ENCODE measurements at regions not wholly inside any gene's neighbourhood (a gene's known extent, or its start where the extent isn't known, plus 50 kb on each side); places are given as distances from the start of the nearest gene placed in this dataset.
"Not testable (repeated sequence)": the region's sequence is repeated elsewhere in the genome, so short reads cannot be mapped to it uniquely, and the experiment has no call there.

- not testable (repeated sequence) for H3K27me3 Mint-ChIP-seq; H3K27ac Mint-ChIP-seq; ATAC-seq (ENCODE audit: low read depth in 2 of 2); H3K4me1 Mint-ChIP-seq; H3K36me3 Mint-ChIP-seq; H3K4me3 Mint-ChIP-seq; DNase-seq; H3K9me3 Mint-ChIP-seq
These were observed 215.5 kb upstream of the DUSP10 start for GRCh38 chr1:221957350-221957749.

GRCh38 chr1:221949996-221950395 lies 208.1 kb upstream of the DUSP10 start:
- ATAC-seq (ENCODE audit: low read depth in 2 of 2) (no peak), DNase-seq (no peak)
- Mint-ChIP-seq H3K27me3 (peaks cover 0 to 6% (median 5%) of the 10 kb centered on the region in 3 donors), H3K4me3 (peak overlapping the region in 1 of 8 donors; percentile 0), H3K4me1 (peaks cover 0 to 5% (median 4%) of the 10 kb centered on the region in 3 donors), H3K36me3 (peaks cover 6 to 7% of the 10 kb centered on the region in 2 donors), H3K27ac (no peak overlapping the region), H3K9me3 (peaks cover 3 to 13% (median 6%) of the 10 kb centered on the region in 7 donors)

GRCh38 chr1:221948459-221948858 lies 206.6 kb upstream of the DUSP10 start:
- ATAC-seq (ENCODE audit: low read depth in 2 of 2) = no peak
- H3K9me3 Mint-ChIP-seq = peaks cover 6 to 28% (median 18%) of the 10 kb centered on the region in 7 donors
- peaks cover 9 to 20% of the 10 kb centered on the region in 2 donors for H3K36me3 Mint-ChIP-seq
- no peak for DNase-seq
- H3K27ac Mint-ChIP-seq = peak overlapping the region in 1 of 6 donors; percentile 84
- H3K4me3 Mint-ChIP-seq = no peak overlapping the region
- H3K4me1 Mint-ChIP-seq = peaks cover 0 to 4% (median 0%) of the 10 kb centered on the region in 3 donors
- peaks cover 0 to 6% (median 5%) of the 10 kb centered on the region in 3 donors for H3K27me3 Mint-ChIP-seq

GRCh38 chr1:221947731-221948130 lies 205.8 kb upstream of the DUSP10 start:
- peaks cover 9 to 20% of the 10 kb centered on the region in 2 donors for H3K36me3 Mint-ChIP-seq
- H3K27me3 Mint-ChIP-seq = peaks cover 0 to 6% (median 5%) of the 10 kb centered on the region in 3 donors
- no peak overlapping the region for H3K4me3 Mint-ChIP-seq
- ATAC-seq (ENCODE audit: low read depth in 2 of 2) = no peak
- H3K9me3 Mint-ChIP-seq = peaks cover 6 to 35% (median 21%) of the 10 kb centered on the region in 7 donors
- peaks cover 0 to 4% (median 0%) of the 10 kb centered on the region in 3 donors for H3K4me1 Mint-ChIP-seq
- no peak for DNase-seq
- H3K27ac Mint-ChIP-seq = no peak overlapping the region

- DNase-seq (no peak), ATAC-seq (ENCODE audit: low read depth in 2 of 2) (no peak)
- H3K27ac Mint-ChIP-seq = no peak overlapping the region
- H3K9me3 Mint-ChIP-seq = peaks cover 6 to 35% (median 21%) of the 10 kb centered on the region in 7 donors
- H3K4me3 Mint-ChIP-seq = no peak overlapping the region
- peaks cover 0 to 4% (median 0%) of the 10 kb centered on the region in 3 donors for H3K4me1 Mint-ChIP-seq
- peaks cover 0 to 6% (median 5%) of the 10 kb centered on the region in 3 donors for H3K27me3 Mint-ChIP-seq
- H3K36me3 Mint-ChIP-seq = peaks cover 9 to 20% of the 10 kb centered on the region in 2 donors
These were observed 204.9 kb upstream of the DUSP10 start for GRCh38 chr1:221946768-221947167.

GRCh38 chr1:221945669-221946068 lies 203.8 kb upstream of the DUSP10 start:
- DNase-seq (no peak), ATAC-seq (ENCODE audit: low read depth in 2 of 2) (no peak)
- H3K27me3 Mint-ChIP-seq = peaks cover 0 to 5% (median 0%) of the 10 kb centered on the region in 3 donors
- no peak overlapping the region for H3K27ac Mint-ChIP-seq
- H3K9me3 Mint-ChIP-seq = peaks cover 6 to 35% (median 22%) of the 10 kb centered on the region in 7 donors
- no peak overlapping the region for H3K4me3 Mint-ChIP-seq
- H3K36me3 Mint-ChIP-seq = peaks cover 9 to 20% of the 10 kb centered on the region in 2 donors
- peaks cover 4 to 6% (median 6%) of the 10 kb centered on the region in 3 donors for H3K4me1 Mint-ChIP-seq

- H3K27me3 Mint-ChIP-seq = peaks cover 0 to 5% (median 0%) of the 10 kb centered on the region in 3 donors
- H3K4me3 Mint-ChIP-seq = no peak overlapping the region
- ATAC-seq (ENCODE audit: low read depth in 2 of 2) (no peak), DNase-seq (no peak)
- H3K36me3 Mint-ChIP-seq = peaks cover 9 to 20% of the 10 kb centered on the region in 2 donors
- peaks cover 11 to 19% (median 15%) of the 10 kb centered on the region in 3 donors for H3K4me1 Mint-ChIP-seq
- H3K27ac Mint-ChIP-seq = no peak overlapping the region
- peaks cover 6 to 35% (median 22%) of the 10 kb centered on the region in 7 donors for H3K9me3 Mint-ChIP-seq
These were observed 202.5 kb upstream of the DUSP10 start for GRCh38 chr1:221944247-221944870.

- ATAC-seq (ENCODE audit: low read depth in 2 of 2) (no peak), DNase-seq (no peak)
- peaks cover 11 to 41% (median 25%) of the 10 kb centered on the region in 3 donors for H3K4me1 Mint-ChIP-seq
- no peak overlapping the region for H3K4me3 Mint-ChIP-seq
- peaks cover 5 to 28% (median 20%) of the 10 kb centered on the region in 7 donors for H3K9me3 Mint-ChIP-seq
- H3K36me3 Mint-ChIP-seq = peaks cover 5 to 20% of the 10 kb centered on the region in 2 donors
- H3K27me3 Mint-ChIP-seq = no peaks in the 10 kb centered on the region
- H3K27ac Mint-ChIP-seq = peak overlapping the region in 3 of 6 donors; percentile 44 to 94 (median 59)
These were observed 198.7 kb upstream of the DUSP10 start for GRCh38 chr1:221940631-221941030.

- peak overlapping the region; percentile 67 to 94 (median 81) for H3K27ac Mint-ChIP-seq
- ATAC-seq (ENCODE audit: low read depth in 2 of 2) = peak; percentile 95 to 97
- peak overlapping the region in 5 of 8 donors; percentile 2 to 55 (median 37) for H3K4me3 Mint-ChIP-seq
- peak; percentile 80 for DNase-seq
- H3K4me1 Mint-ChIP-seq = peaks cover 11 to 41% (median 25%) of the 10 kb centered on the region in 3 donors
- H3K36me3 Mint-ChIP-seq = peaks cover 0 to 10% of the 10 kb centered on the region in 2 donors
- peaks cover 4 to 17% (median 9%) of the 10 kb centered on the region in 7 donors for H3K9me3 Mint-ChIP-seq
- no peaks in the 10 kb centered on the region for H3K27me3 Mint-ChIP-seq
These were observed 197.7 kb upstream of the DUSP10 start for GRCh38 chr1:221939607-221940006.

GRCh38 chr1:221937155-221937953 lies 195.5 kb upstream of the DUSP10 start:
- ATAC-seq (ENCODE audit: low read depth in 2 of 2) = no peak
- Mint-ChIP-seq H3K4me1 (peaks cover 11 to 41% (median 25%) of the 10 kb centered on the region in 3 donors), H3K9me3 (peaks cover 0 to 6% (median 0%) of the 10 kb centered on the region in 7 donors), H3K27me3 (no peaks in the 10 kb centered on the region), H3K4me3 (no peak overlapping the region), H3K27ac (peak overlapping the region in 3 of 6 donors; percentile 3 to 35 (median 23)), H3K36me3 (no peaks in the 10 kb centered on the region)
- DNase-seq = no peak

- Mint-ChIP-seq H3K4me1 (peaks cover 0 to 16% (median 5%) of the 10 kb centered on the region in 3 donors), H3K27me3 (no peaks in the 10 kb centered on the region), H3K27ac (no peak overlapping the region), H3K36me3 (peaks cover 6 to 7% of the 10 kb centered on the region in 2 donors), H3K4me3 (no peak overlapping the region), H3K9me3 (peaks cover 0 to 15% (median 6%) of the 10 kb centered on the region in 7 donors)
- DNase-seq = no peak
- ATAC-seq (ENCODE audit: low read depth in 2 of 2) = no peak
These were observed 191.9 kb upstream of the DUSP10 start for GRCh38 chr1:221933814-221934213.

GRCh38 chr1:221926441-221926840 lies 184.6 kb upstream of the DUSP10 start:
- Mint-ChIP-seq H3K27me3 (peaks cover 0 to 7% (median 0%) of the 10 kb centered on the region in 3 donors), H3K27ac (no peak overlapping the region), H3K36me3 (peaks cover 6 to 7% of the 10 kb centered on the region in 2 donors), H3K9me3 (peaks cover 0 to 15% (median 6%) of the 10 kb centered on the region in 7 donors), H3K4me1 (peaks cover 0 to 6% (median 4%) of the 10 kb centered on the region in 3 donors), H3K4me3 (no peak overlapping the region)
- ATAC-seq (ENCODE audit: low read depth in 2 of 2) (no peak), DNase-seq (no peak)

GRCh38 chr1:221925947-221926346 lies 184.1 kb upstream of the DUSP10 start:
- H3K27ac Mint-ChIP-seq = no peak overlapping the region

More at GRCh38 chr1:221925947-221926346, 184.1 kb upstream of the DUSP10 start:
- peaks cover 0 to 6% (median 4%) of the 10 kb centered on the region in 3 donors for H3K4me1 Mint-ChIP-seq
- DNase-seq = no peak
- peaks cover 0 to 15% (median 6%) of the 10 kb centered on the region in 7 donors for H3K9me3 Mint-ChIP-seq
- peaks cover 0 to 7% (median 0%) of the 10 kb centered on the region in 3 donors for H3K27me3 Mint-ChIP-seq
- no peak for ATAC-seq (ENCODE audit: low read depth in 2 of 2)
- no peak overlapping the region for H3K4me3 Mint-ChIP-seq
- H3K36me3 Mint-ChIP-seq = peaks cover 6 to 7% of the 10 kb centered on the region in 2 donors
